WERI-Rb-1 (cell line): ENCODE measurements at regions not wholly inside any gene's neighbourhood (a gene's known extent, or its start where the extent isn't known, plus 50 kb on each side); places are given as distances from the start of the nearest gene placed in this dataset.
"Not testable (repeated sequence)": the region's sequence is repeated elsewhere in the genome, so short reads cannot be mapped to it uniquely, and the experiment has no call there.

Source experiments
- DNase-seq: peaks from one replicate; pipeline ENCODE4 v3.0.0-alpha.2; 2020
- H3K27ac ChIP-seq: fragments of 250-450 bp; sonication (Bioruptor Pico); 2 replicates; pipeline ENCODE4 v1.5.1; 2020; ENCODE audit warnings: mild to moderate bottlenecking, moderate library complexity
- H3K27me3 ChIP-seq: fragments of 250-450 bp; sonication (Bioruptor Pico); 2 replicates; pipeline ENCODE4 v1.5.1; 2021; ENCODE audit warnings: mild to moderate bottlenecking, low read depth, moderate library complexity; ENCODE audit not compliant: insufficient read depth, severe bottlenecking
- H3K36me3 ChIP-seq: fragments of 250-450 bp; sonication (Bioruptor Pico); 2 replicates; pipeline ENCODE4 v1.5.1; 2020; ENCODE audit warnings: mild to moderate bottlenecking, moderate library complexity
- H3K4me3 ChIP-seq: 2 replicates; pipeline ENCODE4 v1.5.1; 2011; ENCODE audit warnings: low read depth, mild to moderate bottlenecking, control low read depth, low read length
- H3K9me3 ChIP-seq: fragments of 250-450 bp; sonication (Bioruptor Pico); 2 replicates; pipeline ENCODE4 v1.5.1; 2021; ENCODE audit warnings: mild to moderate bottlenecking, moderate library complexity; ENCODE audit not compliant: severe bottlenecking
- TF ChIP-seq, protein P1 (sequence below): IDR thresholded peaks from 2 replicates; pipeline ENCODE4 v1.5.1; 2011; ENCODE audit warnings: low read depth, mild to moderate bottlenecking, control low read depth, inconsistent platforms, low read length

DNA sequence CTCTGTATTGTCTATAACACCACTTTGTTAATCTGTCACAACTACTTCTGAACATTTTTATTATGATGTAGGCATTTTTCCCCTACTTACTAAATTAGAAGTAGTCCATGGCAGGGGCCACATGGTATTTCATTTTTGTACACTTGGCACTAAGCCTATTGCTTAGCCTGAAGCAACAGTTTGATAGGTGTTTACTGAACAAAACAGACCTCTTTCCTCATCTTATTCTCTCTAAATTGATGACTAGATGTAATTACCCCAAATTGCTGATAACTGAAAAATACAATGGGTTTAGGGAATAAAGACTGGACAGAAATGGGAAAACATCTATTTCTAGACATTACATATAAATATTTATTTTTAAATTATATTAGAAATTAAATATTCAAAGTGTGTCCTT lies 633.8 kb downstream of the SLCO4C1 start:
- no peak overlapping the region for H3K4me3 ChIP-seq
- H3K9me3 ChIP-seq, result no peaks in the 10 kb centered on the region
- no peaks in the 10 kb centered on the region for H3K36me3 ChIP-seq
- no peak overlapping the region for H3K27ac ChIP-seq
- DNase-seq, result no peak
- no peaks in the 10 kb centered on the region for H3K27me3 ChIP-seq
- TF ChIP-seq, protein P1, sequence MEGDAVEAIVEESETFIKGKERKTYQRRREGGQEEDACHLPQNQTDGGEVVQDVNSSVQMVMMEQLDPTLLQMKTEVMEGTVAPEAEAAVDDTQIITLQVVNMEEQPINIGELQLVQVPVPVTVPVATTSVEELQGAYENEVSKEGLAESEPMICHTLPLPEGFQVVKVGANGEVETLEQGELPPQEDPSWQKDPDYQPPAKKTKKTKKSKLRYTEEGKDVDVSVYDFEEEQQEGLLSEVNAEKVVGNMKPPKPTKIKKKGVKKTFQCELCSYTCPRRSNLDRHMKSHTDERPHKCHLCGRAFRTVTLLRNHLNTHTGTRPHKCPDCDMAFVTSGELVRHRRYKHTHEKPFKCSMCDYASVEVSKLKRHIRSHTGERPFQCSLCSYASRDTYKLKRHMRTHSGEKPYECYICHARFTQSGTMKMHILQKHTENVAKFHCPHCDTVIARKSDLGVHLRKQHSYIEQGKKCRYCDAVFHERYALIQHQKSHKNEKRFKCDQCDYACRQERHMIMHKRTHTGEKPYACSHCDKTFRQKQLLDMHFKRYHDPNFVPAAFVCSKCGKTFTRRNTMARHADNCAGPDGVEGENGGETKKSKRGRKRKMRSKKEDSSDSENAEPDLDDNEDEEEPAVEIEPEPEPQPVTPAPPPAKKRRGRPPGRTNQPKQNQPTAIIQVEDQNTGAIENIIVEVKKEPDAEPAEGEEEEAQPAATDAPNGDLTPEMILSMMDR, result no peak

DNA sequence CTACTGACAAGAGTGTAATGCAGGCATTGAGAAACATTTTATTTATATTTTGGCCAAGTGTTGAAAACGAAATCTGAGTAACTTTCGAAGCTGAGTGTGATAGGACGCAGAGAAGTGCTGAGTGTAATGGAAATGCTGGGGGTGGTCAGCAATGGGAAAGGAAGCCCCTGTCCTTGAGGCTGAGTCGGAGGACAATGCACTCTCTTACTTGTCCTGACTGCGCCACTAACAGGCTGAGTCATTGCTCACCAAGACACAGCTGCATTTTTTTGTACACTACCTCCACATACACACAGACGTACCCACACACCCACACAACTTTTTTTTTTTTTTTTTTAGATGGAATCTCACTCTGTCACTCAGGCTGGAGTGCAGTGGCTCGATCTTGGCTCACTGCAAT lies 637.7 kb downstream of the SLCO4C1 start:
- DNase-seq, result no peak
- Histone ChIP-seq H3K27ac (no peak overlapping the region), H3K4me3 (no peak overlapping the region), H3K36me3 (no peaks in the 10 kb centered on the region), H3K27me3 (no peaks in the 10 kb centered on the region), H3K9me3 (no peaks in the 10 kb centered on the region)
- TF ChIP-seq, protein P1, result no peak

DNA sequence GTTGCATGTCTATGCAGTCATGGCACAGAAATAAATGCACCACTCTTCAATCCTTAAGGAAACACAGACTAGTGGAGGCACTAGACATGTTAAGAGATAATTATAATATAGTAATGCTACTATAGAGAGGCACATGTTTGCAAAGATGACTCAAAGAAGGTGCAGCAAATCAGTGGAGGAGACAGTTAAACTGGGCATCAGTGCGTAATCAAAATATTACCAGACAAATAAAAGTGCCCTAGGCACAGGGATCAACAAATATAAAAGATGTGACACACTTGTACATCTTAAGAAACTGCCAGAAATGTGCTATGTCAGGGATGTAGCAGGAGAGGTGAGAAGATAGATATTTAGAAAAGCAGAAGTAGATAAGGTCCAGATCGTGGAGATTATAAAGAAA lies 642.1 kb downstream of the SLCO4C1 start:
- no peaks in the 10 kb centered on the region for H3K27me3 ChIP-seq
- H3K4me3 ChIP-seq, result no peak overlapping the region
- H3K9me3 ChIP-seq, result no peaks in the 10 kb centered on the region
- no peak overlapping the region for H3K27ac ChIP-seq
- TF ChIP-seq, protein P1, result no peak
- DNase-seq, result no peak
- H3K36me3 ChIP-seq, result no peaks in the 10 kb centered on the region

DNA sequence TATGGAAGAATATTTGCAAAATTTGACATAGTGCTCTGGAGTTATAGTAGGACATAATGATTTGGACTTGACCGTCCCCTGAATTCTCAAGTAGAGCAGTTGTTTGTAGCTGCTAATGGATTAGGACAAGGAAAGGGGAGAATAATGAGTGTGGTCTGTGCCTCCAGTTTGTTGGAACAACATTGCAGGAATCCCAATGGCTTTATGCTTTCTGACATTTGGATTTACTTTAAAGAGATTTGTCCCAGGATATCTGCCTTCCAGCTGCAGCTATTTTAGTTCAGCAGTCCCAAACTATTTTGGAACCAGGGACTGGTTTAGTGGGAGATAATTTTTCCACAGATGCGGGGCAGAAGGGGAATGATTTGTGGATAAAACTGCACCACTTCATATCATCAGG lies 648.2 kb downstream of the SLCO4C1 start:
- no peaks in the 10 kb centered on the region for H3K27me3 ChIP-seq
- H3K4me3 ChIP-seq, result no peak overlapping the region
- no peak overlapping the region for H3K27ac ChIP-seq
- no peak for DNase-seq
- no peaks in the 10 kb centered on the region for H3K36me3 ChIP-seq
- TF ChIP-seq, protein P1, result no peak
- H3K9me3 ChIP-seq, result no peaks in the 10 kb centered on the region

DNA sequence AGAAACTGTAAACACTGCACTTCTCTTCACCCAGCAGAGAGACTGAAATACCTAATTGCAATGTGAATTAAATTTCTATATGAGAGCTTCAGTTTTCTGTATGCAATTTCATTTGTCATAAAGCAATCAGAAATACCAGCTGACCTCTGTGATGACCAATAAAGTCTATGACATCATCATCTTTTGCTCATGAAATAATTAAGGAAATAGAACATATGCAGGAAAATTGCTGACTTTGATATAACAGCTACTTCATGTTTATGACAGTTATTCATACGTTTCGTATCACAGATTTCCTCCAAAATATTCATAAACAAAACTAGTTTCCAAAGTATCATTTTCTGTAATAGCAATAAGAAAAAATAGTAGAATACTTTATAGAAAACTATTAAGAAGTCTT lies 652.3 kb downstream of the SLCO4C1 start:
- Histone ChIP-seq H3K4me3 (no peak overlapping the region), H3K36me3 (no peaks in the 10 kb centered on the region), H3K27ac (no peak overlapping the region), H3K27me3 (no peaks in the 10 kb centered on the region), H3K9me3 (no peaks in the 10 kb centered on the region)
- no peak for DNase-seq
- TF ChIP-seq, protein P1, result no peak

DNA sequence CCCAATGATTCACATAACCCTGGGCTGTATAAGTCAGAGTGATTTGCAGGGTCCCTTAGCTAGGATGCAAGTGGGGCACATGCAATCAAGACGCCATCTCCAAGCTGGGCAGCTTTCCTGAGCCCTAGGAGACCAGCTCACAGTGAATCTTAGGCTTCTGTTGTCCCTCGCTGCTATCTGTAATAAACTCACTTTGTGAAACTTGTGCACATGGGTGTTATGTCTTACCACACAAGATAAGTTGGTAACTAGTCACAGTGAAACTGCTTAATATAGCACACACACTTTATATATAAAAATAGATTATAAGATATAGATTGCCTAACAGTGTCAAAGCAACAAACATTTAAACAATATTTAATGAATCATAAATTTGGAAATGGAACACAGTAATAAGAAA lies 658.5 kb downstream of the SLCO4C1 start:
- Histone ChIP-seq H3K36me3 (no peaks in the 10 kb centered on the region), H3K27ac (no peak overlapping the region), H3K9me3 (no peaks in the 10 kb centered on the region), H3K4me3 (no peak overlapping the region), H3K27me3 (no peaks in the 10 kb centered on the region)
- no peak for DNase-seq
- TF ChIP-seq, protein P1, result no peak

DNA sequence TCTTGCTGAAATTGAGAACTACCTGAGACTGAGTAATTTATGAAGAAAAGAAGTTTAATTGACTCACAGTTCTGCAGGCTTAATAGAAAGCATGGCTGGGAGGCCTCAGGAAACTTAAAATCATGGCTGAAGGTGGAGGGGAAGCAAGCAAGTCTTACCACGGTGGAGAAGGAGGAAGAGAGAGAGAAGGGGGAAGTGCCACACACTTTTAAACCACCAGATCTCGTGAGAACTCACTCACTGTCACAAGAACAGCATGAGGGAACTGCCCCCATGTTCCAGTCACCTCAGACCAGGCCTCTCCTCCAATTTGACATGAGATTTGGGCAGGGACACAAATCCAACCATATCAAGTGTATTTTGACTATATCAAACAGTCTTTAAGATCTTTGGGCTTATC lies 668.3 kb downstream of the SLCO4C1 start:
- H3K9me3 ChIP-seq, H3K27ac ChIP-seq, DNase-seq, H3K4me3 ChIP-seq, H3K36me3 ChIP-seq, H3K27me3 ChIP-seq: not testable (repeated sequence)
